ENCODE measurements at regions not wholly inside any gene's neighbourhood (a gene's known extent, or its start where the extent isn't known, plus 50 kb on each side); places are given as distances from the start of the nearest gene placed in this dataset.

- TF ChIP-seq SMC3 (conservative IDR thresholded peaks at IDR 0.05; ENCODE audit: poor library complexity) (no peak), RAD21 (conservative IDR thresholded peaks at IDR 0.05) (no peak), REST (IDR thresholded peaks at IDR 0.05; ENCODE audit: borderline replicate concordance) (no peak), CTCF (IDR thresholded peaks at IDR 0.05; ENCODE audit: poor library complexity, severe bottlenecking) (no peak), POLR2AphosphoS5 (IDR thresholded peaks at IDR 0.05) (no peak)
These were observed 391.0 kb upstream of the PITX2 start for GRCh38 chr4:111013846-111014245.
